Posterior vena cava (tissue), 2 donors: ENCODE measurements at regions not wholly inside any gene's neighbourhood (a gene's known extent, or its start where the extent isn't known, plus 50 kb on each side); places are given as distances from the start of the nearest gene placed in this dataset.

ENCODE experiments used
- DNase-seq: peaks from one replicate; pipeline ENCODE4 v3.0.0-alpha.2; 2020; ENCODE audit warnings: low spot score
- intact Hi-C, 2 donors: fragments of 100-400 bp; cut with DNase I; formaldehyde crosslinking; loops; one replicate each; pipeline versions ENCODE4 v1.14.1 to v1.14.2; 2022 to 2023
- donor health status: DM: yes; HTN: yes; CAD: no.
- donor health status: DM: yes; HTN: yes; CAD: no.

DNA sequence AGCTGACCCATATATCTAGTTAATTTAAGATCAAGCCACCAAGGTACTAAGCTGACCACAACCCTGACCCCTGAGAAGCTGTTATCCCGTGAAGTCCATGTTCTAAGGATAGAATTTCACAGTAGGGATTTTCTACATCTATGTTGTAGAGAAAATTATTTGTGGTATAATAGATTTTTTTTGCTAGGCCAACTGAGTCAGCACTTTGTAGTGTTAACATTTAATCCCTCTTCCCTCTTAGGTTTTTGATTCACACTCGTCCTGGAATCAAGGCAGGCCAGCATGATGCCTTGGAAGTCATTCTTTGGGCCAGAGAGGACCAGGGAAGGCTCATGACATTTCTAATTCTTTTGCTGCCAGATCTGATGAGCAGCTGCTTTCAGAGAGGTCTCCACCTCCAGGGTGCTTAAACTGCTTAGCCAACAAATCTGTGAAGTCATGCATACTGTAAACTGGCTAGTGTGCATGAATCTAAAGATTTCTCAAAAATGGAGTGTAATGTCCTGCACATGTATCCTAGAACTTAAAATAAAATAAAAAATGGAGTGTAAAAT lies 102.5 kb downstream of the RBM43 start:
- intact Hi-C loops: no loop called here
- no peak for DNase-seq

DNA sequence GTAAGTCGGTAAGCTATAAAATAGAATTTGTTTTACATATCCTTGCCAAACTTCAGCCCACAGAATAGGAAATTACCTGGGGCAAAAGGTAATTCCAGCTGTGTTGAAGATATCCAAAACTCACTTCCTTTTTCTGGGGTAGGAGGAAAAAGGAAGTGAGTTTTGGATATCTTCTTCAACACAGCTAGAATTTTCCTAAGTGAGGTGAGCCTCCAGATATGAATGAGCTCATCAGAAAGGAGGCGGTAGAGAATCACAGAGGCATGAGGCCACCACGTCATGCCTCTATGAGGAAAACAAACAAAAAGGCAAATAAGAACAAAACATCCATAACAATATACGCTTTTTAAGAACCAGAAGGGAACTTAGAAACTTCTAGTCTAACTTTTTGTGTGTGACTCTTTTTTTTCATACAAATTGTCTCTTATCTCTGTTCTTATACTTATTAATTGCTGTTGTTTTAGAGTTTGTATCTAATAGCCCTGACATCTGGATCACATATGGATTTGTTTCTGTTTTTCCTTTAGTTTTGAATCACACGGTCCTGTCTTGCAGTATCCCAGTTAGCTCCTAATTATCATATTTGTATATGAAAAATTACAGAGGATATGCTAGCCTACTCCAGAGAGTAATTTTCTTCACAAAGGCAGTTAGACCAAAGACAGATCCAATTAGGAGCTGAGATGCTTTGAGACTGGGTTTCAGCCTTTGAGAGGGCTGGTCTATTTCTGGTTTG lies 104.5 kb downstream of the RBM43 start:
- DNase-seq: no peak
- intact Hi-C loops: no loop called here

DNA sequence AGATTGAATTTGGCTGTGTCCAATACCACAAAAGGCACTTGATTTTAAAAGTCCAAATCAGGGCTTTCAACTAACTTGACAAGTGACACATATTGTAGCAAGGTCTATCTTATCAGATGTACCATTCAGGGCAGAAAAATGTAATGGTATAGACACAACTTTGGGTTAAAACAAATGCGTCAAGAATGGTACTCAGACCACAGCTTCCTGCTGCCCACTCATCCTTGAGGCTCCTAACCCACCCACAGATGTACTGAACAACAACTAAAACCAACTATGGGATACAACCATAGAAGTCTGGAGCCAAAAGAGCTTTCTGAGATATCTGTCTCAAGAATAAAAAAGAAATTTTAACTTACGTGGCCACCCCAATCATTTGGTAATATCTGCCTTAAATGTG lies 105.2 kb downstream of the RBM43 start:
- DNase-seq: no peak
- intact Hi-C loops: no loop called here

- DNase-seq: no peak
- intact Hi-C loops: no loop called here
These were observed 108.1 kb downstream of the RBM43 start for GRCh38 chr2:151153601-151154000.

DNA sequence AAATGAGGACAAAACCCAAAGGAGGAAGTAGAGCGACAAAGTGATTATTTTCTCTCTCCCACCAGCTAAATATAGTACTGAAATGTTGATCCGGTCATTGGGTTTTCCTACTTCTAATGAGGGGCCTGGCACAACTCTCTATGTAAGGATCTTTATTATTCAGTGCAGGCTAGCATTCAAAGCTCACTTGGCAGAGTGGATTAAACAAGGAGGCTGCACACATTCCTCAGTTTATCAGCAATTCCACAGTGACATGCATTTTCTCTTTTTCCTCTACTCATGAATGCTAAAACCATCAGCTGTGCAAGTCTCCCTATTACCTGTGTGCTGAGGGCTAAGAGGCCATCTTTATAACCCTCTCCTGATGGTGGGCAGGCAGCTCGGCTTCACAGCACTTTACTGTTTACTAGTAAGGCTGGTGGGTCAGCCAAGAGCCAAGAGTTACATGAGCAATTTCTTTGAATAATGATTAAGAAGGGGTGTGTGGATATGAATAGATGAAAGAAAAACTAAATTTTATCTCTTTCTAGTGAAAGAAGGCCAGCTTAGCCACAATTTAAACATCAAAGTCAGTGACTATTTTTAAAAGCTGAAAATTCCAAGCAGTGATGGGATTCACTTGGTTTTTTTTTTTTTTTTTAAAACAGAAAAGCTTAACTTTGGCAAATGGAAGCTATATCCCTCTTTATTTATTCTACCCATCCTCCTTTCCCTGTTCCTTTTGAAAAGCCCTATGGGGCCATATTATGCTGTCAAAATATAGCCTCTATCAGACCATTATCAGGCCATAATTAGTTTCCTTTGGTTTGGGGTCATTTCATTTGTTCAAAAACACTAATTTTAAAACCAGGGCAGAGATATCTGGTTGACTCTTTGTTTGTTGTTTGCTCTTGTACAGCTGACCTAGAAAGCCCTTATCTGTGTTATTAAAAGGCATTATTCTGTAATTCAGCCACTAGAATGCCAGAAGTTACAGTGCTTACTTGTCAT lies 111.0 kb downstream of the RBM43 start:
- intact Hi-C loops: no loop called here
- DNase-seq: no peak

GRCh38 chr2:151138507-151138906 lies 123.2 kb downstream of the RBM43 start:
- intact Hi-C loops: no loop called here

GRCh38 chr2:151137526-151137925 lies 124.1 kb downstream of the RBM43 start:
- DNase-seq: no peak
- intact Hi-C loops: no loop called here

More at GRCh38 chr2:151138507-151138906, 123.2 kb downstream of the RBM43 start:
- DNase-seq: no peak

DNA sequence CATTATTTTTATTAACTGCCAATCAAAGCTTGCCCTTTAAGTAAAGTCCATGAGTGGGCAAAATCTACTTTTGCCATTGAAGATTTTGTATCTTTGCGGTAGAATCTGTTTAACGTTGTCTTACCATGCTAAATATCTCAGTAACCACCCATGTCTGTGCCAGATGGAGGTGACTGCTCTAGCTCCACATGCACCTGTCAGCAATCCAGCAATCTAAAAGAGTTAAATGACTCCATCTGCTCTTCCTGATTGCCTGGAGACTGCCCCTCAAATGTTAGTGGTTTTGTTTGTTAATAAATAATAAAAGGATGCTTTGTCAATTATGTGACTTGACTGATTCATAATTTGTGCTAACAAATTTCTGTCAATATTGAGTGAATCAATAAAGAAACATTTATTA lies 141.7 kb downstream of the RBM43 start:
- intact Hi-C loops: no loop called here
- DNase-seq: no peak

- no peak for DNase-seq
- intact Hi-C loops: no loop called here
These were observed 142.3 kb downstream of the RBM43 start for GRCh38 chr2:151119374-151119773.

- no peak for DNase-seq
- intact Hi-C loops: no loop called here
These were observed 143.4 kb downstream of the RBM43 start for GRCh38 chr2:151118269-151118668.

GRCh38 chr2:151114874-151115273 lies 146.8 kb downstream of the RBM43 start:
- intact Hi-C loops: no loop called here
- DNase-seq: no peak

GRCh38 chr2:151113318-151113717 lies 148.3 kb downstream of the RBM43 start:
- intact Hi-C loops: no loop called here
- no peak for DNase-seq

- intact Hi-C loops: no loop called here
- DNase-seq: no peak
These were observed 149.9 kb downstream of the RBM43 start for GRCh38 chr2:151111599-151112278.

DNA sequence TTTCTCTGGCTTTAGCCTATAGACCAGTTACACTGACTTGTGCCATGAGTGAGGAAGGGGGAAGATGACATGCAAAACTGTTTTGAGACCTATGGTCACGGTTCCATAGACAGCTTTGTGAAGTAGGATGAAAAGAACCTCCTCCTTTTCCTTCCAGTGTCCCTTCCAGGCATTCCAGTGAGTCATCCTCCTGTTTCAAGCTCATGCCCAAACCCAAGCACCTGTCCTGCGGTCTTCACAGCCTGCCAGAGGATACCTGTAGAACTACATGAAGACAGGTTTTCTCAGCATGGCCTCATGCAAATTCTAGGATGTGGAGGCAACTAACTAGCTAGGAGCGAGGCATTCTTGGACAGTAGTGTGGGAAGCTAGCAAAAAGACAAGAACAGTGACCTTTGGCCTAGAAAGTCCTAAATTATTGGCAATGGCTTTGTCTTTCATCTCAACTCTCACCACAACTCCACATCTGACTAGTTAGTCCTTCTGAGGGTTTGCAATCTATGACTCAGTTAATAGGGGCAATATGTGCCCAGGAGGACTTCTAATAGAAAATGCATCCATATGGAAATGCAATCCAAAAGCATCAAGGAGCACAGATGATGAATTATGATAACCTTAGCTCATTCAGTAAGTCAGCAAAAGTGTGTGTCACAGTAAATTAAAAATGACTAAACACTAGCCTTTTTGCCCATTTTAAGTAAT lies 154.7 kb downstream of the RBM43 start:
- no peak for DNase-seq
- intact Hi-C loops: no loop called here

GRCh38 chr2:151103551-151103950 lies 158.1 kb downstream of the RBM43 start:
- intact Hi-C loops: no loop called here
- no peak for DNase-seq

DNA sequence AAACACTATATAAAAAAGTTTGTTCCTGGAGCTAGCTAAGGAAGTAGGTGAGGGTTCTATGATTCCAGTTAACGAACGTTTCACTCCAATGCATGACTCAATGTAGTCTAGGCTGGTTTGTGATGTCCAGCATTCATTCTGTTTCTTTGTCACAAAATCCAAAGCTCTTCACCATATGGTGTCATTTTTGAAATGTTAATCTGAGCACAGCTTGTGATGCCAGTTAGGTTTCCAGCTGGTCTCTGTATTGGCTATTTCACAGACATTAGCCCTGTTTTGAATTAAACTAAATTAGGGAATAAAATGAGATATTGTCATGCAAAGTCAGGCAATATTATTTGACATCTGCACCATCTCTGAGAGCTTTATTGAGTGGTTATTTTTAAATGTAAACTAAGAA lies 159.4 kb downstream of the RBM43 start:
- no peak for DNase-seq
- intact Hi-C loops: no loop called here

DNA sequence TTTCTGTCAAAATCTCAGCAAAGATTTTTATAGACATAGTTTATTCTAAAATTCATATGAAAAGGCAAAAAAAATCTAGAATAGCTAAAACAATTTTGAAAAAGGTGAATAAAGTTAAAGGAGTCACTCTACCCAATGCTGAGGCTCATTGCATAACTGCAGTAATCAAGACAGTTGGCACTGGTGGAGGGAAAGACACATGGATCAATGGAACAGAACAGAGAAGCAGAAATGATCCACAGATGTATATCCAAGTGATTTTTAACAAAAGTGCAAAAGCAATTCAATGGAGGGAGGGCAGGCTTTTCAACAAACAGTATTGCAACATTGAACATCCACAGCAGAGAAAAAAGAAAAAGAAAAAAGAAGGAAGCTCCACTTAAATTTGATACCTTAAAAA lies 162.8 kb downstream of the RBM43 start:
- DNase-seq: no peak
- intact Hi-C loops: no loop called here

DNA sequence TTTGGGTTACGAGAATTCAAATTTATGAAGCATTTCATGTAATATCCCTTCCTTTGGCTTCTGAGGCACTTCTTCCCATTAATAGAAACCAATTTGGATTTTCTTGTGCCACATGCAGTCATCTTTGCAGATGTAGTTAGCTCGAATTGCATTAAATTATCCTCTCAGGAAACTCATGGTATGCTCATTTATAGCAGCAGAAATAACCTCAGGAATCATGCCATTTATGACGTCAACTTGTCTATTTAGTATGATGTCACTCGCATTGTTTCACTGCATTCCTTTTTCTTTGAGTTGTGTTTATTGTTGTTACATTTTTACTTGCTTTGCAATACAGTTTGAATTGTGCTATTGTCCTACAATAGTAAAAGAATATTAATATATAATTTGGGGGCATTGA lies 163.8 kb downstream of the RBM43 start:
- no peak for DNase-seq
- intact Hi-C loops: no loop called here

DNA sequence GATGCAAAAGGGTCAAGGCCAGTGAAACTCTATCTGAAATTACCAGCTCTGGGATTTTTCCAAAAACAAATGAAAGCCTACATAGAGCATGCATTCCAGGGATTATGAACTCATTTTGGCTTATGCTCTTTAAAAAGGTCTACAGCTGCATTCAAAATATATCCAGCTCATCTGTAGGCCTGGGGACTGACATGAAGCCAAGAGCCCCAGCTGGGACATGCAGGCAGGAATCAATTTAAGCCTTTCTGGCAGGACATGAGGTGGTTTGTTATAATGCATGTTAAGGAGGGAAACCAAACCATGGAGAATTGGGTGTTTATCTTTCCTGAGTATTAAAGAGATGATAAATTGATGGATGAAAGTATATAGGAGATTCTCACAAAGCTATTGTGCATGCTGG lies 164.5 kb downstream of the RBM43 start:
- intact Hi-C loops: no loop called here
- no peak for DNase-seq
